Activated naive CD8-positive, alpha-beta T cell treated with anti-CD3 and anti-CD28 coated beads, Interleukin-2, amount 50 U/mL, for 16 hours (primary cell): ENCODE measurements at regions not wholly inside any gene's neighbourhood (a gene's known extent, or its start where the extent isn't known, plus 50 kb on each side); places are given as distances from the start of the nearest gene placed in this dataset.

ENCODE experiments used
- DNase-seq: peaks from one replicate; pipeline ENCODE4 v3.0.0-alpha.2; 2020; ENCODE audit warnings: low read depth, low spot score

- no peak for DNase-seq
Observed at GRCh38 chr2:106041150-106041549, 153.0 kb downstream of the UXS1 start.

DNA sequence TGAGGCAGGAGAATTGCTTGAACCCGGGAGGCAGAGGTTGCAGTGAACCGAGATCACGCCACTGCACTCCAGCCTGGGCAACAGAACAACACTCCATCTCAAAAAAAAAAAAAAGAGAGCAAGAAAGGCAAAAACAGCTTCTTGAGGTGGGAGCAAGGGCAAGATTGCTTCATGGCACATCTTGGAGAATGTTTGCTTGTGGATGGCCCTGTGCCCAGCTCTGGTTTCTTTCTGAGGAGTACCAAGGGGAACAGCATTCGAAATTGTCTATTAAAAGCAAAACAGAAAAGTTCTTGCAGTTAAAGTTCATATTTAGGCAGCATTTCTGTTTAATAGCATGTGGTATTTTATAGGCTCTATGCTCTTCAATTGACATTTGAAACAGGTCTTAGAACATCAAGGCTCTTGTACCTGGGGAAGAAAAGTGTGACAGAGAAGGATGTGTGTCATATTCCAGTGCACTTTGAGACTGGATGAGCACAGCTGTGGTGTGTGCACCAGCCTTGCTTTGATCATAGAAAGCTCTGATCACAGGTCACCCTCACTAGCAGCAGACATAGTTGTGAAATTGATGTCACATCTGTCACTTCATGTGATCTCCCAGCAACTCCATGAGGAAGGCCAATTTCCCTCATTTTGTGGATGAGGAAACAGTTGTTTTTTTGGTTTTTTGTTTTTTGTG lies 154.3 kb downstream of the UXS1 start:
- no peak for DNase-seq

GRCh38 chr2:106038601-106039375 lies 155.3 kb downstream of the UXS1 start:
- no peak for DNase-seq

GRCh38 chr2:106037932-106038331 lies 156.2 kb downstream of the UXS1 start:
- no peak for DNase-seq

GRCh38 chr2:106037262-106037661 lies 156.8 kb downstream of the UXS1 start:
- no peak for DNase-seq

- DNase-seq: no peak
Observed at GRCh38 chr2:106034325-106034724, 159.8 kb downstream of the UXS1 start.

- no peak for DNase-seq
Observed at GRCh38 chr2:106032676-106033075, 161.4 kb downstream of the UXS1 start.

DNA sequence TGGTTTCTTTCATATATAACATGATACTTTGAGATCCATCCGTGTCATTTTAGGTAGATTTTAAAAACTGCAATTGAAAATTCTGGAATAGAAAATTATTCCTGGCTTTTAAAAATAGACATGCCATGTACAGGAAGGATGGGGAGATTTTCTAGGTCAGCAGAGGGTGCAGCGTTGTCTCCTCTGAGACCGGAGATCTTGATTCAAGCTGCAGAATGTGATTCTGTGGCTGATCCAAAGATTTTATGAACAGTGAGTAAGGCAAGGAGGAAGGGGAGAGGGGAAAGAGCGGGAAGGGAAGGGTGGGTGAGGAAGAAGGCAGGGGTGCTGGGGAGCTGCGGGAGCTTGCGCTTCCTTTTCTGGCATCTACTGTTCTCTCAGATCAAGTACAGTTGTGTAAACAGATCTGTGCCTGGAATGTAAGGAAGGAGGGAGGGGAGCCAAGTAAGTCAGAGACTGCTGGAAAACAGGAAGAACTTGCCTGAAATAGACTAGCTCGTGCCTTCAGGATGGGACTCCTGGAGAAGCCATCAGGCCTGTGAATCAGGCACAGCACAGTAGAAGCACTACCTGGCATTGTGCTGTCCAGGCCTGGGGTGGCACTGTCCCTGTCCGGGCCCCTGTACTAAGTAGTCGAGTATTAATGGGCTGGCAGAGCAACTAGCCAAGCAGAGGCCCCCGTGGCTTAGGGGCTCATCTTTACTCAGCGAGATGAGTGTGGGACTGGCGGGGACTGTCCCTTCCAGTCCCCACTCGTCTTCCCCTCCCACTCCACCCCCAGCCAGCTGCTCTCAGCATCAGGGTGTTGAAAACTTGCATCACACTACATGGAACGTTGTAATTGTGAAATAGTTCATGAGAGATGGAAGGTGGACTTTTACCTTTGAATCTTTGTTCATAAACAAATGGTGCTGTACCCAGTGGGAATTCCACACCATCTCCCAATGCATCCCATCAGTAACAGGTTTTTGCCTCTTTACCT lies 163.5 kb downstream of the UXS1 start:
- peak; percentile 5 for DNase-seq

GRCh38 chr2:106028192-106028591 lies 165.9 kb downstream of the UXS1 start:
- DNase-seq: no peak

DNA sequence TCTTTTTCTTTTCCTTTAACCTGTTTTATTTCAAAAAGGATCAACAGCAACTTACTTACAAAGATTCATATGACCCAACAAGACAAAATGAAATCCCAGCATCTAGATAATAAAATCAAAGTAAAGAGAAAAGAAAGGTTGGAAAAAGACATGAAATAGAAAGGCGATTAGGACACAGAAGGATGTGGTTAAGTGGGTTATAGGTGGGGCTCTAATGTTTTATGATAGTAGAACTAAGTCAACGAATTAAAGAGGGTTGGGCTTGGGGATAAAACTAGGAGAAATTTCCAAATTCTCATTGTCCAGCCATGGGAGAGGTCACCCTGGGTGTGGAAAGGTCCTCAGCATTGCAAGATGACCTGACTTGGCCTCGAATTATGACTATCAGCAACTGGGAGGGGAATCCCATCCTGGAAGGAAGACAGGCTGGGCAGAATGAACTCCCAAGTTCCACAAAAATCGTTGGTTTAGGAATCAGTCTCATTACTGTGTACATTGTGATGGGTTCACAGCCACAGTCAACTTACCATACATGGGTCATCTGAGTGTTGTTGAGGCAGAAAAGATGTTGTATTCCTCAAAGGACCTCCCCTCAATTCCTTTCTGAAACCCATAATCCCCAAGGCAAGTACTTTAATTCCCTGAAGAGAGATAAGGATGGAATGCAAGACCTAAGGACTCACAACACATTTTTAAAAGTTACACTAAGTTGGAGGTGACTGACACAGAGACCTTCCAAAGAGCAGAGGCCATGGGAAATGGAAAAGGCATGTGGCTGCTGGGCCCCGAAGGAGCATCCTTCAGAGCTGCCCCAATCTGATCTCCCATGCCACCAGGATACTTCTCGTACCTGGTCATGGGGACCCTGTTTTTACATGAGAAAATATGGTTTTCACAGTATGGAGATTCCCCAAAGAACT lies 167.6 kb downstream of the UXS1 start:
- DNase-seq: no peak

DNA sequence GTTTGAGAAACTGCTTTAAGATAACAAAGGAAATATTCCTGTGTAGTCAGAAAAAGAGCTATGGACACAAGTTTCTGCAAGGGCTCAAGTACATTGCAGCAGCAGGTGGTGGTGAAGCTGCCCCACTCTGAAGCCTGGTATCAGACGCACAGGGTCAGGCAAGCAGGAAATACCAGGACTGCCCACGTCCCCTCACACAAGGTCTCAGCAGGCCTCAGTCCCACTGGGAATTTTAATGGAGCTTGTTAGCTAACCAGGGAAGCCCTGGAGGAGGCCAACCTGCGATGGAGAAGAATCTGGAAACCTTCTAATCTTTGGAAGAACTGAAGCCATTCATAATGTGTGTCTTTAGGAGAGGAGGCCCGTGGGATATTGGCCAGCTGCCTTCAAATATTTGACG lies 168.3 kb downstream of the UXS1 start:
- DNase-seq: no peak

- DNase-seq: no peak
Observed at GRCh38 chr2:106021662-106022028, 172.5 kb downstream of the UXS1 start.

DNA sequence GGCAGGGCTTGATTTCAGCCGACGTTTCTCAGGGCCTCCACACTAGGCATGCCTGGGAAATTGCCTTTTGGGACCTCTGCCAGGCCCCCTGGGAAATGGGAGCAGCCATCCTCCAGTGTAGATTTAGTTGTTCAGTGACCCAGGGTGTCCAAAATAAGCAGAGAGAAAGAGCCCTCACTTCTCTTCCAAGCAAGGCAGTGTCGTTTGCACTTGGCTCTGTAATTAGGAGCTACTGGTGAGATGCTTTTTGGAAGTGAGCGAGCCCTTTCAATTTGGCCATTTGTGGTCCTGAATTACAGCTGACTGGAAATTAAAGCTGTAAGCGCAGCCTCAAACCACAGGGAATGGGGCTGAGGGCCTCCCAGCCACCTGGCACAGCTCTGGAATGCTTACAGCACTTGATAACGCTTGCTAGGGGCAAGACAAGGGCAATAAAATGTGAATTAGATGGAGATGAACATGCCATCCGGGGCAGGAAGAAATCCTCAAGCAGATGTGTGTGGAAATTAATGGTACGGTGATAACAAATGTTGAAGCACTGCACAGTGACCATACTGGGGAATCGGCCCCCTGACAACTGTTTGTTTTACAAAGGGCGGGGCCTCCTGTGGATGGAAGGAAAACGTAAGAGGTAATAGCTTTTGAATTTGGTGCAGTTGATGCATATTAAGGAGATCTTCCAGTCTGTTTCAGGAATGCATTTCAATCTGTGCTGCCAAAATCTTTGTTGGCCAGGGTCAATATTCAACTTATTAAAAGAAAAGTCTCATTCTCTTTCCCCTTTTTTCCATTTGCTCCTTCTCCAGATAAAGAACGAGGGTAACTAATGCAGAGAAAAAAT lies 173.1 kb downstream of the UXS1 start:
- no peak for DNase-seq

GRCh38 chr2:106020032-106020431 lies 174.1 kb downstream of the UXS1 start:
- no peak for DNase-seq

GRCh38 chr2:106018141-106018540 lies 176.0 kb downstream of the UXS1 start:
- no peak for DNase-seq

DNA sequence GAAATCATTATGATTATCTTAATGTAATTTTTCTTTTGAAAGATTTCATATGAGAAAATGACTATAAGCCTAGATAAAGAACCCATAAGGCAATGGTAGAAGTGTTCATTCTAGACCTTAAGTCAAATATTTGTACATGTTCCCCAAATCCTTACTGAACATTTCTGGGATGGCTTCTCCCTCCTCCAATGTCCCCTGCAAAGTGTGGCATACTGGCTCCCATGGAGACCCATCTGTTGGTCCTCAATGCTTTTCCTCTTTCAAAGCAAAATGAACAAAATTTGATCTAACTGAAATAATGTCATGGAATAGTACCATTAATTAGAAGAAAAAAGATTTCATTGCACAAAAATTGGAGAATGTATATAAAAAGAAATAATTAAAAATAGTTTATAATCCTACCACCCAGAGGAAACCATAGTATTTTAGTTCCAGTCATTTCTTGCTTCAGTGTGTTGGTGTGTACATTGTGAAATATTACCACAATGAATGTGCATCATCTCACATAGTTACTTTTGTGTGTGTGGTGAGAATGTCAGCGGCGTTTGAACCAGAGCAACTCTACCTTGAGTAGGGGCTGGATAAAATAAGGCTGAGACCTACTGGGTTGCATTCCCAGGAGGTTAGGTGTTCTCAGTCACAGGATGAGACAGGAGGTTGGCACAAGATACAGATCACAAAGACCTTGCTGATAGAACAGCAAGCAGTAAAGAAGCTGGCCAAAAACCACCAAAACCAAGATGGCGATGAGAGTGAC lies 181.3 kb downstream of the UXS1 start:
- DNase-seq: no peak

- DNase-seq: no peak
Observed at GRCh38 chr2:106012001-106012590, 182.0 kb downstream of the UXS1 start.

DNA sequence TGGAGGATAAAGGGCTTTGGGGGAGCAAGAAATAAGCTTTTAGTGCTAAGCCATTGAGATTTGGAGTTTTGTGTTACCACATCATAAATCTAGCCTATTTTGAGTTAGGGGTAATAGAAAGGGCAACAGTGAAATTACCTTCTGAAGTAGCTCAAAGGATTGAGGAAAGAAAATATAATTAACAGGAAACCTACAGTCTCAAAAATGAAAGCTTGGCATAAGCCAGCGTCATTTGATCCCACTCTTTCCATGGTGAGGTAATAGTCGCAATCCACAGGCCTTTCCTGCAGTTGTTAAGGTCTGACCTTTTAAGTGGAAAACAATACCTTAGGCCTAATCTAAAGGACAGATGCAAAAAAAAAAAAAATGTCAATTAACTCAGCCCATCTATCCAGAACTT lies 182.7 kb downstream of the UXS1 start:
- no peak for DNase-seq

GRCh38 chr2:106010818-106011355 lies 183.2 kb downstream of the UXS1 start:
- no peak for DNase-seq
